Fibroblast of lung (primary cell): ENCODE measurements at regions not wholly inside any gene's neighbourhood (a gene's known extent, or its start where the extent isn't known, plus 50 kb on each side); places are given as distances from the start of the nearest gene placed in this dataset.

Experiments
- EZH2 ChIP-seq: IDR thresholded peaks from 2 replicates; pipeline ENCODE4 v1.5.1; 2012; ENCODE audit warnings: low read length, control low read depth, mild to moderate bottlenecking; ENCODE audit errors: missing control alignments
- TF ChIP-seq, protein P1 (sequence below), 2 donors: IDR thresholded peaks in 1 of 2; conservative IDR thresholded peaks in 1 of 2; 1 replicate in 1 of 2; 2 replicates in 1 of 2; pipeline ENCODE4 v1.5.1; 2011 to 2012; ENCODE audit warnings: low read length in 2 of 2, control low read depth in 1 of 2, inconsistent platforms in 1 of 2, low read depth in 1 of 2, mild to moderate bottlenecking in 1 of 2

DNA sequence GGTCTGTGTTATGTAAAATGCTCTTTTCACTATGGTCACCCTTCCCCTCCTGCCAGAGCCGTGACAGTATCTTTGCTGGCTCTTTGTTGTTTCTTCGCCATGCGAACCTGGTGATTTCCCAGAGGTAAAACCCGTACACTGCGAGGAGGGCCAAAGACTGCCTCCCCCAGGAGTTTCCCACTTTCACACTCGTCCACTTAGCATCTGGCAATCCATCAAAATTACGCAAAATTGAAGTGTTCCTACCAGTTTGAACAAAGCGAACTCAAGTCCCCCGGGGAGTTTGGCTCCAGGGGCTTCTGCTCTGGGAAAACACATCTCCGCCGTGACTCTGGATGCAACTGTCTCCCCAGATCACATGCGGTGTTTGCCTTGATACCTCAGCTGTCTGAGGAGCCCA, 239.9 kb downstream of the FAM43A start:
- TF ChIP-seq EZH2 = no peak
- TF ChIP-seq, protein P1, sequence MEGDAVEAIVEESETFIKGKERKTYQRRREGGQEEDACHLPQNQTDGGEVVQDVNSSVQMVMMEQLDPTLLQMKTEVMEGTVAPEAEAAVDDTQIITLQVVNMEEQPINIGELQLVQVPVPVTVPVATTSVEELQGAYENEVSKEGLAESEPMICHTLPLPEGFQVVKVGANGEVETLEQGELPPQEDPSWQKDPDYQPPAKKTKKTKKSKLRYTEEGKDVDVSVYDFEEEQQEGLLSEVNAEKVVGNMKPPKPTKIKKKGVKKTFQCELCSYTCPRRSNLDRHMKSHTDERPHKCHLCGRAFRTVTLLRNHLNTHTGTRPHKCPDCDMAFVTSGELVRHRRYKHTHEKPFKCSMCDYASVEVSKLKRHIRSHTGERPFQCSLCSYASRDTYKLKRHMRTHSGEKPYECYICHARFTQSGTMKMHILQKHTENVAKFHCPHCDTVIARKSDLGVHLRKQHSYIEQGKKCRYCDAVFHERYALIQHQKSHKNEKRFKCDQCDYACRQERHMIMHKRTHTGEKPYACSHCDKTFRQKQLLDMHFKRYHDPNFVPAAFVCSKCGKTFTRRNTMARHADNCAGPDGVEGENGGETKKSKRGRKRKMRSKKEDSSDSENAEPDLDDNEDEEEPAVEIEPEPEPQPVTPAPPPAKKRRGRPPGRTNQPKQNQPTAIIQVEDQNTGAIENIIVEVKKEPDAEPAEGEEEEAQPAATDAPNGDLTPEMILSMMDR (conservative IDR thresholded peaks at IDR 0.05 in 1 of 2, IDR thresholded peaks at IDR 0.05 in 1 of 2; ENCODE audit: low read depth in 1 of 2, low read length in 2 of 2) = no peak
